ENCODE measurements at regions not wholly inside any gene's neighbourhood (a gene's known extent, or its start where the extent isn't known, plus 50 kb on each side); places are given as distances from the start of the nearest gene placed in this dataset.

DNA sequence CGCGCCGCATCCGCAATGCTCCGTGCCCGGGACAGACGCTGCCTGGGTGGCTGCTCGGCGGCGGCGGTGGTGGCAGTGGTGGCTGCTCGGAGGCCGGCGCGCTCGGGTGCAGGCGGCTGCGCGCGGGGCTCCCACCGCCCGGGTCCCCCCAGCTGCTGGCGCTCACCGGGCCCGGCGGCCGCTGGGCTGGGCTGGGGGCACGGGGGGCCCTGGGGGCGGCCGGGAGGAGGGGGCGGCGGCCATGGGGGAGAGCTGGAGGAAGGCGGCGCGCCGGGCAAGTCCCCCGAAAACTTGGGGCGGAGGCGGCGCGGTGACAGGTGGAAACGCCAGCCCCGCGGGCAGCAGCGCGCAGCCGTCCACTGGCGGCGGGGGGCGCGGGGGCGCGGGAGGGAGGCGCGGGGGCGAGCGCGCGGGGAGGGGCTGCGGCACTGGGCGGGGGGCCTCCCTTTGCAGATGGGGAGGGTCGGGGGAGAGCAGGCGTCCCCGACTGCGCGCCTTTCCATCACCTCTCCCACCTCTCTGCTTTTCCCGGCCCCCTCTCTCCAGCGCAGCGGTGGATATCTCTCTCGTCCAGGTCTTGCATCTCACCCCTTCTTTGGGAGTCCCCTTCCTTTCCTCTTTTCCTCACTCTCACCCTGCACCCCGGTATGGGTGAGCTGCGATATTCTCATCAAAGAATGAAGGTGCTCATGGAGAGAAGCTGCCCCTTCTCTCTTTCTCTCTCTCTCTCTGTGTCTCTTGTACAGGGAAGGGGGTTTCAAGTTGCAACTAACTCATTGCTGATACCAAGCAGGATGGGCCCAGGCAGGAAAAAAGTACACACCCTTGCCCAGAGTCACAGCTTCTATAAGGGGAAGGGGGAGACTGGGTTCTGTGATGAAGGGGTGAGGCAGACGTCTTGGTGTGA, 83.7 kb upstream of the DHRSX start:
- ChIA-PET POLR2A (no interaction called here), RAD21 (ENCODE audit: unreplicated experiment) (no interaction called here), CTCF (no interaction called here), SMC1A (ENCODE audit: uncharacterized antibody, unreplicated experiment) (no interaction called here)
- H3K79me2 ChIP-seq (ENCODE audit: control insufficient read depth, insufficient read depth, low read length), result no peaks in the 10 kb centered on the region
- in situ Hi-C loops (cut with MboI), result no loop called here
- no peak overlapping the region for H3K4me3 ChIP-seq
- no TSS peak for BruUV-seq (replicated peaks)
- no peaks in the 10 kb centered on the region for H4K20me1 ChIP-seq (ENCODE audit: control insufficient read depth, insufficient read depth)
- FAIRE-seq (no peak), DNase-seq (ENCODE audit: low read depth, low spot score) (no peak), ATAC-seq (no peak)
- intact Hi-C loops (cut with micrococcal nuclease; ENCODE audit: unreplicated experiment), result no loop called here
- H3K4me2 ChIP-seq (ENCODE audit: control insufficient read depth, insufficient read depth), result no peak overlapping the region
- no peaks in the 10 kb centered on the region for H3K4me1 ChIP-seq (ENCODE audit: control insufficient read depth, insufficient read depth, low read length)
- peaks cover 4 to 9% of the 10 kb centered on the region in 2 experiments; a peak in 3 of 4 replicates for H3K27me3 ChIP-seq (replicated peaks in 1 of 2; ENCODE audit: control insufficient read depth in 2 of 2, insufficient read depth in 2 of 2, low read length in 1 of 2)
- 44% methylated on average over 7 of the region's 73 CpGs for WGBS (ENCODE audit: insufficient coverage, insufficient replicate concordance, low lambda C conversion rate, missing lambda C conversion rate)
- no peak overlapping the region for H3K9ac ChIP-seq (ENCODE audit: control insufficient read depth, insufficient read depth, low read length)
- H2AFZ ChIP-seq (ENCODE audit: control insufficient read depth, low read depth, low read length), result no peak overlapping the region
- no peaks in the 10 kb centered on the region for H3K36me3 ChIP-seq (ENCODE audit: control insufficient read depth in 2 of 2, insufficient read depth in 2 of 2, low read length in 1 of 2)
- TF ChIP-seq IKZF1 (conservative IDR thresholded peaks at IDR 0.05) (no peak), BCL11A (IDR thresholded peaks at IDR 0.05; ENCODE audit: low read depth, low read length) (no peak), GABPA (IDR thresholded peaks at IDR 0.05; ENCODE audit: low read depth) (no peak), ZBED1 (IDR thresholded peaks at IDR 0.05; ENCODE audit: borderline replicate concordance) (no peak), PML (IDR thresholded peaks at IDR 0.05; ENCODE audit: low read length) (no peak), GATAD2B (conservative IDR thresholded peaks at IDR 0.05; ENCODE audit: low read depth) (no peak), FOS (IDR thresholded peaks at IDR 0.05; ENCODE audit: borderline replicate concordance, extremely low read depth, insufficient read length) (no peak), CHD4 (IDR thresholded peaks at IDR 0.05) (no peak), HDAC2 (IDR thresholded peaks at IDR 0.05) (no peak), NBN (IDR thresholded peaks at IDR 0.05) (no peak), NRF1 (conservative IDR thresholded peaks at IDR 0.05; ENCODE audit: low read depth, low read length) (no peak), SMARCA5 (IDR thresholded peaks at IDR 0.05) (no peak), ZNF207 (IDR thresholded peaks at IDR 0.05; ENCODE audit: borderline replicate concordance) (no peak), SRF (IDR thresholded peaks at IDR 0.05; ENCODE audit: low read depth in 2 of 2, low read length in 2 of 2) (no peak), CREB1 (IDR thresholded peaks at IDR 0.05; ENCODE audit: low read depth) (no peak)
- TF ChIP-seq, protein P1, sequence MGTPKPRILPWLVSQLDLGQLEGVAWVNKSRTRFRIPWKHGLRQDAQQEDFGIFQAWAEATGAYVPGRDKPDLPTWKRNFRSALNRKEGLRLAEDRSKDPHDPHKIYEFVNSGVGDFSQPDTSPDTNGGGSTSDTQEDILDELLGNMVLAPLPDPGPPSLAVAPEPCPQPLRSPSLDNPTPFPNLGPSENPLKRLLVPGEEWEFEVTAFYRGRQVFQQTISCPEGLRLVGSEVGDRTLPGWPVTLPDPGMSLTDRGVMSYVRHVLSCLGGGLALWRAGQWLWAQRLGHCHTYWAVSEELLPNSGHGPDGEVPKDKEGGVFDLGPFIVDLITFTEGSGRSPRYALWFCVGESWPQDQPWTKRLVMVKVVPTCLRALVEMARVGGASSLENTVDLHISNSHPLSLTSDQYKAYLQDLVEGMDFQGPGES (IDR thresholded peaks at IDR 0.05), result no peak
- TF ChIP-seq, protein P2, sequence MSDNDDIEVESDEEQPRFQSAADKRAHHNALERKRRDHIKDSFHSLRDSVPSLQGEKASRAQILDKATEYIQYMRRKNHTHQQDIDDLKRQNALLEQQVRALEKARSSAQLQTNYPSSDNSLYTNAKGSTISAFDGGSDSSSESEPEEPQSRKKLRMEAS (IDR thresholded peaks at IDR 0.05; ENCODE audit: low read depth, low read length), result no peak
- TF ChIP-seq, protein P3, sequence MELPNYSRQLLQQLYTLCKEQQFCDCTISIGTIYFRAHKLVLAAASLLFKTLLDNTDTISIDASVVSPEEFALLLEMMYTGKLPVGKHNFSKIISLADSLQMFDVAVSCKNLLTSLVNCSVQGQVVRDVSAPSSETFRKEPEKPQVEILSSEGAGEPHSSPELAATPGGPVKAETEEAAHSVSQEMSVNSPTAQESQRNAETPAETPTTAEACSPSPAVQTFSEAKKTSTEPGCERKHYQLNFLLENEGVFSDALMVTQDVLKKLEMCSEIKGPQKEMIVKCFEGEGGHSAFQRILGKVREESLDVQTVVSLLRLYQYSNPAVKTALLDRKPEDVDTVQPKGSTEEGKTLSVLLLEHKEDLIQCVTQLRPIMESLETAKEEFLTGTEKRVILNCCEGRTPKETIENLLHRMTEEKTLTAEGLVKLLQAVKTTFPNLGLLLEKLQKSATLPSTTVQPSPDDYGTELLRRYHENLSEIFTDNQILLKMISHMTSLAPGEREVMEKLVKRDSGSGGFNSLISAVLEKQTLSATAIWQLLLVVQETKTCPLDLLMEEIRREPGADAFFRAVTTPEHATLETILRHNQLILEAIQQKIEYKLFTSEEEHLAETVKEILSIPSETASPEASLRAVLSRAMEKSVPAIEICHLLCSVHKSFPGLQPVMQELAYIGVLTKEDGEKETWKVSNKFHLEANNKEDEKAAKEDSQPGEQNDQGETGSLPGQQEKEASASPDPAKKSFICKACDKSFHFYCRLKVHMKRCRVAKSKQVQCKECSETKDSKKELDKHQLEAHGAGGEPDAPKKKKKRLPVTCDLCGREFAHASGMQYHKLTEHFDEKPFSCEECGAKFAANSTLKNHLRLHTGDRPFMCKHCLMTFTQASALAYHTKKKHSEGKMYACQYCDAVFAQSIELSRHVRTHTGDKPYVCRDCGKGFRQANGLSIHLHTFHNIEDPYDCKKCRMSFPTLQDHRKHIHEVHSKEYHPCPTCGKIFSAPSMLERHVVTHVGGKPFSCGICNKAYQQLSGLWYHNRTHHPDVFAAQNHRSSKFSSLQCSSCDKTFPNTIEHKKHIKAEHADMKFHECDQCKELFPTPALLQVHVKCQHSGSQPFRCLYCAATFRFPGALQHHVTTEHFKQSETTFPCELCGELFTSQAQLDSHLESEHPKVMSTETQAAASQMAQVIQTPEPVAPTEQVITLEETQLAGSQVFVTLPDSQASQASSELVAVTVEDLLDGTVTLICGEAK (IDR thresholded peaks at IDR 0.05; ENCODE audit: borderline replicate concordance), result no peak
- H3K9me3 ChIP-seq (replicated peaks; ENCODE audit: control insufficient read depth, insufficient read depth, low read length), result no peaks in the 10 kb centered on the region
- H3K27ac ChIP-seq (ENCODE audit: control insufficient read depth, insufficient read depth), result no peak overlapping the region

Measured in GM12878 (cell line).